HL-60 (cell line): ENCODE measurements at regions not wholly inside any gene's neighbourhood (a gene's known extent, or its start where the extent isn't known, plus 50 kb on each side); places are given as distances from the start of the nearest gene placed in this dataset.

Source experiments
- GABPA ChIP-seq: IDR thresholded peaks from 2 replicates; pipeline ENCODE4 v1.6.1; 2012; ENCODE audit warnings: low read depth
- POLR2AphosphoS5 ChIP-seq: IDR thresholded peaks from 2 replicates; pipeline ENCODE4 v1.6.1; 2012; ENCODE audit warnings: low read depth
- TF ChIP-seq, protein P1 (sequence below): IDR thresholded peaks from one replicate; pipeline ENCODE4 v1.5.1; 2011; ENCODE audit warnings: low read length, control low read depth, inconsistent platforms; ENCODE audit not compliant: insufficient read depth
- TF ChIP-seq, protein P2 (sequence below): IDR thresholded peaks from 2 replicates; pipeline ENCODE4 v1.6.1; 2012; ENCODE audit warnings: low read depth; ENCODE audit not compliant: insufficient replicate concordance

DNA sequence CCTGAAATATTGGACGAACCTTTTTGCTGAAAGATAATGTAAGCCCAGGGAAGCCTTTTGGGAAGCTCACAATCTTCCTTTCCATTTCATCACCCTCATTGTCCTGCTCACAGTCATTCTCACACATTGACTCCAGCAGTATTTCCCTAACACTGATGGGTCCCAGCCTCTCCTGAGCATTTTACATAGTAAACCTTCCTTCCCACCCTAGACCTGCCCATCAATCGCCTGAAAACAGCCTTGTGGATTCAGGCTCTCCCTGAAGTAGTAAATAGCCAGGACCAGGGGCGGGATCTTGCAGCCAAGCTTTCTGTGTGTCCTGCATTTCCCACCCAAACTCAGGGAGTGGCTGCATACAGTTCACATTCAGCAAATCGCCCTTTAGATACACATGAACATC, 149.9 kb downstream of the CYRIA start:
- TF ChIP-seq, protein P1, sequence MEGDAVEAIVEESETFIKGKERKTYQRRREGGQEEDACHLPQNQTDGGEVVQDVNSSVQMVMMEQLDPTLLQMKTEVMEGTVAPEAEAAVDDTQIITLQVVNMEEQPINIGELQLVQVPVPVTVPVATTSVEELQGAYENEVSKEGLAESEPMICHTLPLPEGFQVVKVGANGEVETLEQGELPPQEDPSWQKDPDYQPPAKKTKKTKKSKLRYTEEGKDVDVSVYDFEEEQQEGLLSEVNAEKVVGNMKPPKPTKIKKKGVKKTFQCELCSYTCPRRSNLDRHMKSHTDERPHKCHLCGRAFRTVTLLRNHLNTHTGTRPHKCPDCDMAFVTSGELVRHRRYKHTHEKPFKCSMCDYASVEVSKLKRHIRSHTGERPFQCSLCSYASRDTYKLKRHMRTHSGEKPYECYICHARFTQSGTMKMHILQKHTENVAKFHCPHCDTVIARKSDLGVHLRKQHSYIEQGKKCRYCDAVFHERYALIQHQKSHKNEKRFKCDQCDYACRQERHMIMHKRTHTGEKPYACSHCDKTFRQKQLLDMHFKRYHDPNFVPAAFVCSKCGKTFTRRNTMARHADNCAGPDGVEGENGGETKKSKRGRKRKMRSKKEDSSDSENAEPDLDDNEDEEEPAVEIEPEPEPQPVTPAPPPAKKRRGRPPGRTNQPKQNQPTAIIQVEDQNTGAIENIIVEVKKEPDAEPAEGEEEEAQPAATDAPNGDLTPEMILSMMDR = no peak
- TF ChIP-seq POLR2AphosphoS5 (no peak), GABPA (no peak)
- TF ChIP-seq, protein P2, sequence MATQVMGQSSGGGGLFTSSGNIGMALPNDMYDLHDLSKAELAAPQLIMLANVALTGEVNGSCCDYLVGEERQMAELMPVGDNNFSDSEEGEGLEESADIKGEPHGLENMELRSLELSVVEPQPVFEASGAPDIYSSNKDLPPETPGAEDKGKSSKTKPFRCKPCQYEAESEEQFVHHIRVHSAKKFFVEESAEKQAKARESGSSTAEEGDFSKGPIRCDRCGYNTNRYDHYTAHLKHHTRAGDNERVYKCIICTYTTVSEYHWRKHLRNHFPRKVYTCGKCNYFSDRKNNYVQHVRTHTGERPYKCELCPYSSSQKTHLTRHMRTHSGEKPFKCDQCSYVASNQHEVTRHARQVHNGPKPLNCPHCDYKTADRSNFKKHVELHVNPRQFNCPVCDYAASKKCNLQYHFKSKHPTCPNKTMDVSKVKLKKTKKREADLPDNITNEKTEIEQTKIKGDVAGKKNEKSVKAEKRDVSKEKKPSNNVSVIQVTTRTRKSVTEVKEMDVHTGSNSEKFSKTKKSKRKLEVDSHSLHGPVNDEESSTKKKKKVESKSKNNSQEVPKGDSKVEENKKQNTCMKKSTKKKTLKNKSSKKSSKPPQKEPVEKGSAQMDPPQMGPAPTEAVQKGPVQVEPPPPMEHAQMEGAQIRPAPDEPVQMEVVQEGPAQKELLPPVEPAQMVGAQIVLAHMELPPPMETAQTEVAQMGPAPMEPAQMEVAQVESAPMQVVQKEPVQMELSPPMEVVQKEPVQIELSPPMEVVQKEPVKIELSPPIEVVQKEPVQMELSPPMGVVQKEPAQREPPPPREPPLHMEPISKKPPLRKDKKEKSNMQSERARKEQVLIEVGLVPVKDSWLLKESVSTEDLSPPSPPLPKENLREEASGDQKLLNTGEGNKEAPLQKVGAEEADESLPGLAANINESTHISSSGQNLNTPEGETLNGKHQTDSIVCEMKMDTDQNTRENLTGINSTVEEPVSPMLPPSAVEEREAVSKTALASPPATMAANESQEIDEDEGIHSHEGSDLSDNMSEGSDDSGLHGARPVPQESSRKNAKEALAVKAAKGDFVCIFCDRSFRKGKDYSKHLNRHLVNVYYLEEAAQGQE = no peak
